ENCODE measurements at regions not wholly inside any gene's neighbourhood (a gene's known extent, or its start where the extent isn't known, plus 50 kb on each side); places are given as distances from the start of the nearest gene placed in this dataset.

DNA sequence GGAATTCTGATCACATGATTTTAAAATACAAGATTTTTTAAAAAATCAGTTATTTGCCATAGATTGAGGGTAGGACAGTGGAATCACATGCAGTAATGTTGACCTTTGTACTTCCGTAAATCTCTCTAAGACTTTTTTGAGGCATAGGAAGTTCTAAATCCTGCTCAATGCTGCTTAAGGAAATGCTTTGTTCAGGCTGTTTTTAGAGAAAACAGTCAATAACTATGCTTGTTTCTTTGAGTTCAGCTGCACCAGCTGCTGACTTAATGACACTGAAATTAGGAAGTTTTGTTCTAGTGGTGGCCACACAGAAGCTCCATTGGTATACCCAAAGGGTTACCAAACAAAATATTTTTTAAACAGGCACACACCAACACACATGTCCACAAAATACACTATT, 60.9 kb downstream of the KLF12 start:
- H3K36me3 ChIP-seq, result no peaks in the 10 kb centered on the region
- peaks cover 0 to 21% of the 10 kb centered on the region in 2 donors for H3K4me1 ChIP-seq
- H3K4me3 ChIP-seq, result no peak overlapping the region
- no peaks in the 10 kb centered on the region for H3K27me3 ChIP-seq
- no peaks in the 10 kb centered on the region for H3K9me3 ChIP-seq
- TF ChIP-seq, protein P1, sequence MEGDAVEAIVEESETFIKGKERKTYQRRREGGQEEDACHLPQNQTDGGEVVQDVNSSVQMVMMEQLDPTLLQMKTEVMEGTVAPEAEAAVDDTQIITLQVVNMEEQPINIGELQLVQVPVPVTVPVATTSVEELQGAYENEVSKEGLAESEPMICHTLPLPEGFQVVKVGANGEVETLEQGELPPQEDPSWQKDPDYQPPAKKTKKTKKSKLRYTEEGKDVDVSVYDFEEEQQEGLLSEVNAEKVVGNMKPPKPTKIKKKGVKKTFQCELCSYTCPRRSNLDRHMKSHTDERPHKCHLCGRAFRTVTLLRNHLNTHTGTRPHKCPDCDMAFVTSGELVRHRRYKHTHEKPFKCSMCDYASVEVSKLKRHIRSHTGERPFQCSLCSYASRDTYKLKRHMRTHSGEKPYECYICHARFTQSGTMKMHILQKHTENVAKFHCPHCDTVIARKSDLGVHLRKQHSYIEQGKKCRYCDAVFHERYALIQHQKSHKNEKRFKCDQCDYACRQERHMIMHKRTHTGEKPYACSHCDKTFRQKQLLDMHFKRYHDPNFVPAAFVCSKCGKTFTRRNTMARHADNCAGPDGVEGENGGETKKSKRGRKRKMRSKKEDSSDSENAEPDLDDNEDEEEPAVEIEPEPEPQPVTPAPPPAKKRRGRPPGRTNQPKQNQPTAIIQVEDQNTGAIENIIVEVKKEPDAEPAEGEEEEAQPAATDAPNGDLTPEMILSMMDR (IDR thresholded peaks at IDR 0.05), result no peak
- no peak overlapping the region for H3K27ac ChIP-seq
- no peak for DNase-seq (ENCODE audit: low spot score)

DNA sequence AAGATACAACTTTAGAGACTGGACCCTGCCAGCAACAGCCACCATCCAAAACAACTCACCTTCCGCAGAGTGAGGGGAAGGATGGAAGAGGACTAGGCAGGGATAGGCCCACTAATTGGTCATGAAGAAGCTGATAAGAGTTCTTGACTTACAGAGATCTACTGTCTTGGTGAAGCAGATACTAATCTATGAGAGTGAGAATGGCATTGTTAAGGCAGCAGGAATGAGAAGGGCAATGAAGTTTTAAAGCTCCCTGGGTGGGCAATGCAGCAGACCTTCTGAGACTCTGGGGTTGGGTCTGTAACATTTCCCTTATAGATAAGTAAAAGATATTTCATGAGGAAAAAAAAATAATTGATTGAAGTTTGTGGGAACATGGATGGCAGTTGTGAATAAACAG, 63.7 kb downstream of the KLF12 start:
- Histone ChIP-seq H3K36me3 (no peaks in the 10 kb centered on the region), H3K4me1 (peaks cover 0 to 32% of the 10 kb centered on the region in 2 donors), H3K27me3 (no peaks in the 10 kb centered on the region), H3K4me3 (no peak overlapping the region), H3K27ac (no peak overlapping the region), H3K9me3 (no peaks in the 10 kb centered on the region)
- TF ChIP-seq, protein P1 (IDR thresholded peaks at IDR 0.05), result no peak
- DNase-seq (ENCODE audit: low spot score), result no peak

DNA sequence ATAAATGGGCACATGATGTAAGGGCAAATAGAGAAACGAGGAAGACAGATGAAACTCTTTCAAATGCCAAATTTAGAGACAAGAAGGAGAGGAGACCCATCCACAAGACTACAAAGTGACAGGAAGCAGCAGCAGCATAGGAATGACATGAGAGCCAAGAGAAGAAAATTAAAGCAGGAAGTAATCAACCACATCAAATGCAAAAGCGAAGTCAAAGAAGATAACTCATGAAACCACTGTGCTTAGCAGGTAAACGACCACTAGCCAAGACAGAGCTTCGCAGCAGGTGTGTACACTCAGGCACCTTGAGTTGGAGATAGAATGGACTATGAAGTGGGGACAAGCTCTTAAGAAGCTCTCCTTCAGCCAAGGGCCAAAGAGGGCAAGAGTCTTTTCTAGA, 64.1 kb downstream of the KLF12 start:
- Histone ChIP-seq H3K36me3 (no peaks in the 10 kb centered on the region), H3K27me3 (no peaks in the 10 kb centered on the region), H3K9me3 (no peaks in the 10 kb centered on the region), H3K4me3 (no peak overlapping the region), H3K27ac (no peak overlapping the region), H3K4me1 (peaks cover 0 to 27% of the 10 kb centered on the region in 2 donors)
- TF ChIP-seq, protein P1 (IDR thresholded peaks at IDR 0.05), result no peak
- no peak for DNase-seq (ENCODE audit: low spot score)

DNA sequence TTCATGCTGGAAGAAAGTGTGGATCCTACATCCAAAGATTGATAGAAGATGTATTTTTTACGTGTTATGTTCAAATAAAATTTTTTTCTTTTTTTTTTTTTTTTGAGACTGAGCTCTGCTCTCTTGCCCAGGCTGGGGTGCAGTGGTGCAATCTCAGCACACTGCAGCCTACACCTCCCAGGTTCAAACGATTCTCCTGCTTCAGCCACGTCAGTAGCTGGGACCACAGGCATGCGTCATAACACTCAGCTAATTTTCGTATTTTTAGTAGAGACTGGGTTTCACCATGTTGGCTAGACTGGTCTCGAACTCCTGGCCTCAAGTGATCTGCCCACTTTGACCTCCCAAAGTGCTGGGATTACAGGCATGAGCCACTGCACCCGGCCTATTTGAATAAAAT, 65.7 kb downstream of the KLF12 start:
- DNase-seq (ENCODE audit: low spot score), result no peak
- TF ChIP-seq, protein P1 (IDR thresholded peaks at IDR 0.05), result no peak
- Histone ChIP-seq H3K36me3 (no peaks in the 10 kb centered on the region), H3K27ac (no peak overlapping the region), H3K4me1 (peaks cover 0 to 26% of the 10 kb centered on the region in 2 donors), H3K27me3 (no peaks in the 10 kb centered on the region), H3K4me3 (no peak overlapping the region), H3K9me3 (no peaks in the 10 kb centered on the region)

DNA sequence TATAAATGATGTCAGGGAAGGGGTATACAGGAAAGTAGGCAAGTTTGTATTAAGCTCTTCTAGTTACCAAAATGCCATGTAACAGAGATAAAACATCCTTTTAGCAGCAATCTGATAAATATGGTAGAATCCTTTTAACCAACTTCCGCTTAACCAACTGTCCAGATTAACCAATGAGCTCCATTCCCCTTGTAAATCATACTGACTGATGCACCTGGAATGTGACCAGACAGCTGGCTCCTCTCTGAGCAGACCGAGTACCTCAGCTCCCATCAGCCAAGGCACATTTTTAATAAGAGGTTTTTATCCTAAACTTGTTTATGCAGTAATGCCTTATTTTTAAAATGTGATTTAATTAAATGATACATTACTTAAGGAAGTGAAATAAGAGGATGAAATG, 66.4 kb downstream of the KLF12 start:
- no peak for DNase-seq (ENCODE audit: low spot score)
- no peaks in the 10 kb centered on the region for H3K9me3 ChIP-seq
- no peaks in the 10 kb centered on the region for H3K27me3 ChIP-seq
- no peak overlapping the region for H3K4me3 ChIP-seq
- H3K4me1 ChIP-seq, result peaks cover 0 to 31% of the 10 kb centered on the region in 2 donors
- H3K27ac ChIP-seq, result no peak overlapping the region
- no peaks in the 10 kb centered on the region for H3K36me3 ChIP-seq
- TF ChIP-seq, protein P1 (IDR thresholded peaks at IDR 0.05), result no peak

DNA sequence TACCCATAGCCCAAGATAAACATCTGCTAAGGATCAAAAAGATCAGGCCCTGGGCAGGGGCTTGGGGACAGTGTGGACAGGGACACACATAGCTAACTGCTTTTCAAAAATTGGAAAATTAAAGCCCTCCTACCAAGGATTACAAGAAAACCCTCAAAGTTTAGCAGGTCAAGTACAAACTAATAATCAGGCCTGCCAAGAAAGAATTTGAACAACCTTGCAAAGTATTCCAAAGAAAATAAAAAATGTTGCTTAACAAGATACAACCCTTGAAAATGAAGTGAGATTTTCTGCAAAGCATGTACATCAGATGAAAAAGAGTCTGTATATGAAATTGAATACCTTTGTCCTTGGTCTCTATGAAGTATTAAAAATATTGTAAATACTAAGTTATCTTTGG, 67.3 kb downstream of the KLF12 start:
- Histone ChIP-seq H3K27me3 (no peaks in the 10 kb centered on the region), H3K4me3 (no peak overlapping the region), H3K27ac (no peak overlapping the region), H3K36me3 (no peaks in the 10 kb centered on the region), H3K9me3 (no peaks in the 10 kb centered on the region), H3K4me1 (peaks cover 0 to 39% of the 10 kb centered on the region in 2 donors)
- no peak for DNase-seq (ENCODE audit: low spot score)
- TF ChIP-seq, protein P1 (IDR thresholded peaks at IDR 0.05), result no peak

Measured in right atrium auricular region (tissue), 2 donors.